Ascending aorta (tissue), 2 donors: ENCODE measurements at regions not wholly inside any gene's neighbourhood (a gene's known extent, or its start where the extent isn't known, plus 50 kb on each side); places are given as distances from the start of the nearest gene placed in this dataset.

Source experiments
- DNase-seq, 2 donors: peaks; one replicate each; pipeline ENCODE4 v3.0.0-alpha.2; 2019; ENCODE audit warnings: low spot score in 2 of 2
- H3K27ac ChIP-seq, 2 donors: fragments of 200-600 bp; sonication (generic); one replicate each; pipeline ENCODE4 v1.5.1; 2016 to 2017; ENCODE audit warnings: mild to moderate bottlenecking in 1 of 2
- H3K27me3 ChIP-seq: fragments of 200-600 bp; sonication (generic); one replicate; pipeline ENCODE4 v1.5.1; 2017
- H3K36me3 ChIP-seq, 2 donors: fragments of 200-600 bp; sonication (generic); one replicate each; pipeline ENCODE4 v1.5.1; 2016
- H3K4me1 ChIP-seq, 2 donors: fragments of 200-600 bp; sonication (generic); one replicate each; pipeline ENCODE4 v1.5.1; 2016 to 2017; ENCODE audit warnings: mild to moderate bottlenecking in 1 of 2
- H3K4me3 ChIP-seq, 2 donors: fragments of 200-600 bp; sonication (generic); one replicate each; pipeline ENCODE4 v1.5.1; 2016 to 2017; ENCODE audit warnings: mild to moderate bottlenecking in 1 of 2
- H3K9me3 ChIP-seq, 2 donors: fragments of 200-600 bp; sonication (generic); one replicate each; pipeline ENCODE4 v1.5.1; 2016
- CTCF ChIP-seq, 3 experiments: fragments of 200-600 bp in 2 of 3; fragments of 450-650 bp in 1 of 3; sonication (generic) in 2 of 3; IDR thresholded peaks; one replicate each; pipeline ENCODE4 v1.5.1; 2016 to 2019; ENCODE audit warnings: antibody characterized with exemption in 3 of 3, mild to moderate bottlenecking in 1 of 3, moderate library complexity in 1 of 3
- intact Hi-C: fragments of 100-400 bp; cut with DNase I; formaldehyde crosslinking; loops from one replicate; pipeline ENCODE4 v1.15.1; 2023

GRCh38 chr3:182491577-182491976 is 301.7 kb upstream of the ATP11B start:
- no peak for DNase-seq
- intact Hi-C loops = no loop called here
- Histone ChIP-seq H3K27ac (no peak overlapping the region), H3K4me1 (no peaks in the 10 kb centered on the region), H3K9me3 (no peaks in the 10 kb centered on the region), H3K27me3 (no peaks in the 10 kb centered on the region), H3K4me3 (no peak overlapping the region), H3K36me3 (no peaks in the 10 kb centered on the region)
- no peak for TF ChIP-seq CTCF (IDR thresholded peaks at IDR 0.05)

DNA sequence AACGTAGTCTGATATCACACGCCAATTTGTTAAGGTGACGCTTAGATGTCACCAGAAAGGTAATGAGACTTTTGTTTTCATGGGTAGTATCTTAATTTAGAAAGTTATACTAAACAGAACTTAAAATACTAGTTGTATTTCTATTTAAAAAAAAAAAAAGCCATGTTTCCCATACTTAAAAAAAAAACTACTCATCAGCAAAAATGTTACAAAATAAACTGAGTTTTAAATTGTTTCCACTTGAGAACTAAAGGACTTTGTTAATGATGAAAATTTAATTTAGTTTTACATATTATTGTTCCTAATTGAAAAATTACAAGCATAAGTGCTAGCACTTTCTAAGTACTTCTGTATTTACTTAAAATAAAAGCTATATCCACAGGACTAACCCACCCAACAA is 300.8 kb upstream of the ATP11B start:
- intact Hi-C loops = no loop called here
- Histone ChIP-seq H3K4me3 (no peak overlapping the region), H3K36me3 (no peaks in the 10 kb centered on the region), H3K4me1 (no peaks in the 10 kb centered on the region), H3K27ac (no peak overlapping the region), H3K27me3 (no peaks in the 10 kb centered on the region), H3K9me3 (no peaks in the 10 kb centered on the region)
- no peak for TF ChIP-seq CTCF (IDR thresholded peaks at IDR 0.05)
- no peak for DNase-seq

DNA sequence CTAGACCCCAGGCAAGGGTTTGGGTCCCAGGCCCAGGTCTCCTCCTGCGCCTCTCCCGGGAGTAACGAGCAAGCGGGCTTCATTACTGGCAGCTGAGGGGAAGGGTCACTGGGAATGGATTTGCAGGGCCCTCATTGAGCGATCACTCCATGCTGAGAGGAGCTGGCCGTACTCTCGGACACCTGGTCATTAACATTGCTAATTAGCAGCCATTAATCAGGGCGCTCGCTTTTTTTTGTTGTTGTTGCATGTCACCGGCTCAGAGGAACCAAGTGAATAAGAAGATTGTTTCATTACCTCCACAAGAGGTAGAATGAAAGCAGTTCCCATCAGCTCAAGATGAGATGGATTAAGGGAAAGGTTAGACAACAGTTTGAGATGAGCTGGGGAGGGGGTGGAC is 293.0 kb upstream of the ATP11B start:
- Histone ChIP-seq H3K27me3 (no peaks in the 10 kb centered on the region), H3K4me1 (no peaks in the 10 kb centered on the region), H3K27ac (no peak overlapping the region), H3K36me3 (no peaks in the 10 kb centered on the region), H3K4me3 (no peak overlapping the region), H3K9me3 (no peaks in the 10 kb centered on the region)
- TF ChIP-seq CTCF (IDR thresholded peaks at IDR 0.05) = no peak
- no peak for DNase-seq
- intact Hi-C loops = no loop called here

DNA sequence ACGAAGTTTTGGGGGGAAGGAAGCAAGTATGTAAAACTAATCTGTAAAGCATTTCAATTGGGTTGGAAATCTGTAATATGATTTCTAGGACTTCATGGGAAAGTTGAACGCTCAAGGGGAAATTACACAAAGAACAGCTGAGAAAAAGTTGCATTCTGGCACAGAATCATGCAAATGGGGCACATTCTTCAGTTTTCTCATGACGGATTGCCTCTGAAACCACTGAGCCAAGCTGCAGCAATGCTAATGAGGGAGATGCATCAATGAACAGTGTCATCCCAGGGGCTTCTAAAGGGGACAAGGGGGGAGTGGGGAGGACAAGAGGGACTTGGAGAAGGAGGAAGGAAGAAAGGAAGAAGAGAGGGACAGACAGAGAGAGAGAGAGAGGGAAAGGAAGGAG is 291.4 kb upstream of the ATP11B start:
- no peaks in the 10 kb centered on the region for H3K27me3 ChIP-seq
- no peak for DNase-seq
- H3K36me3 ChIP-seq = no peaks in the 10 kb centered on the region
- H3K27ac ChIP-seq = no peak overlapping the region
- no peak overlapping the region for H3K4me3 ChIP-seq
- intact Hi-C loops = no loop called here
- TF ChIP-seq CTCF (IDR thresholded peaks at IDR 0.05) = no peak
- H3K4me1 ChIP-seq = no peaks in the 10 kb centered on the region
- no peaks in the 10 kb centered on the region for H3K9me3 ChIP-seq

- no peak for TF ChIP-seq CTCF (IDR thresholded peaks at IDR 0.05)
- Histone ChIP-seq H3K4me1 (no peaks in the 10 kb centered on the region), H3K9me3 (no peaks in the 10 kb centered on the region), H3K27ac (no peak overlapping the region), H3K36me3 (no peaks in the 10 kb centered on the region), H3K27me3 (no peaks in the 10 kb centered on the region), H3K4me3 (no peak overlapping the region)
- intact Hi-C loops = no loop called here
- no peak for DNase-seq
Observed at GRCh38 chr3:182503401-182503800, 289.9 kb upstream of the ATP11B start.
